PC-3 (cell line): ENCODE measurements at regions not wholly inside any gene's neighbourhood (a gene's known extent, or its start where the extent isn't known, plus 50 kb on each side); places are given as distances from the start of the nearest gene placed in this dataset.

Experiments
- ATAC-seq: fragments of 200-7000 bp; cut with Tn5 transposase; 2 replicates; pipeline ENCODE4 v1.9.1; 2020; ENCODE audit warnings: mild to moderate bottlenecking, moderate library complexity
- BruUV-seq: library from RNA; stranded (reverse); fragments of 400-500 nt; replicated peaks from 2 replicates; lab custom pipeline; 2021; lab: Mats Ljungman, UMichigan
- CTCF ChIA-PET: fragments of 300-600 bp; sonication (Branson Sonifier 250); formaldehyde crosslinking; loops from one replicate; lab custom pipeline; 2022; ENCODE audit warnings: antibody characterized with exemption; lab: Charles Lee
- POLR2A ChIA-PET: fragments of 300-600 bp; sonication (Branson Sonifier 250); formaldehyde crosslinking; loops from one replicate; lab custom pipeline; 2022; ENCODE audit warnings: antibody characterized with exemption; ENCODE audit not compliant: unreplicated experiment; lab: Charles Lee
- DNase-seq: peaks from one replicate; pipeline ENCODE4 v3.0.0-alpha.2; 2015
- H2AFZ ChIP-seq: fragments of 300-600 bp; sonication (generic); 2 replicates; pipeline ENCODE4 v1.6.0; 2016; ENCODE audit warnings: antibody characterized with exemption, low read length
- H3F3A ChIP-seq: fragments of 300-600 bp; sonication (generic); one replicate; pipeline ENCODE4 v1.6.0; 2017; ENCODE audit warnings: antibody characterized with exemption, low read length, control low read depth, mild to moderate bottlenecking; ENCODE audit not compliant: unreplicated experiment
- H3K27ac ChIP-seq: fragments of 300-600 bp; sonication (generic); 2 replicates; pipeline ENCODE4 v1.5.1; 2016; ENCODE audit warnings: mild to moderate bottlenecking, low read length
- H3K27me3 ChIP-seq: fragments of 300-600 bp; sonication (generic); 2 replicates; pipeline ENCODE4 v1.6.1; 2016; ENCODE audit warnings: low read length, mixed read lengths
- H3K36me3 ChIP-seq: fragments of 300-600 bp; sonication (generic); 2 replicates; pipeline ENCODE4 v1.6.1; 2016; ENCODE audit warnings: low read depth, mixed run types, low read length, mixed read lengths
- H3K4me1 ChIP-seq: fragments of 300-600 bp; sonication (generic); 2 replicates; pipeline ENCODE4 v1.5.1; 2016; ENCODE audit warnings: low read length; ENCODE audit not compliant: insufficient read depth
- H3K4me2 ChIP-seq: fragments of 300-600 bp; sonication (generic); 2 replicates; pipeline ENCODE4 v1.6.0; 2016; ENCODE audit warnings: low read length
- H3K4me3 ChIP-seq: fragments of 300-600 bp; sonication (generic); 2 replicates; pipeline ENCODE4 v1.5.1; 2016; ENCODE audit warnings: mild to moderate bottlenecking, low read length, mixed read lengths
- H3K79me2 ChIP-seq: fragments of 300-600 bp; sonication (generic); 2 replicates; pipeline ENCODE4 v1.6.1; 2017; ENCODE audit warnings: low read length, mixed read lengths
- H3K9ac ChIP-seq: fragments of 300-600 bp; sonication (generic); 2 replicates; pipeline ENCODE4 v1.6.0; 2016; ENCODE audit warnings: mild to moderate bottlenecking, low read length
- H3K9me2 ChIP-seq: fragments of 300-600 bp; sonication (generic); replicated peaks from 2 replicates; pipeline ENCODE4 v1.6.1; 2016; ENCODE audit warnings: mixed run types, low read length, mixed read lengths
- H3K9me3 ChIP-seq: fragments of 300-600 bp; sonication (generic); 2 replicates; pipeline ENCODE4 v1.6.1; 2016; ENCODE audit warnings: low read length, mixed read lengths
- H4K20me1 ChIP-seq: fragments of 300-600 bp; sonication (generic); 2 replicates; pipeline ENCODE4 v1.6.1; 2016; ENCODE audit warnings: low read length, mixed read lengths
- CTCF ChIP-seq: fragments of 300-600 bp; sonication (generic); conservative IDR thresholded peaks from 2 replicates; pipeline ENCODE4 v1.5.1; 2017; ENCODE audit warnings: antibody characterized with exemption, low read depth, mild to moderate bottlenecking, low read length
- EZH2 ChIP-seq: fragments of 300-600 bp; sonication (generic); IDR thresholded peaks from one replicate; pipeline ENCODE4 v1.6.1; 2017; ENCODE audit warnings: antibody characterized with exemption, mild to moderate bottlenecking, low read length; ENCODE audit not compliant: unreplicated experiment
- EZH2phosphoT487 ChIP-seq: fragments of 300-600 bp; sonication (generic); IDR thresholded peaks from 2 replicates; pipeline ENCODE4 v1.6.1; 2018; ENCODE audit warnings: mild to moderate bottlenecking, antibody characterized with exemption, low read length, borderline replicate concordance
- intact Hi-C: fragments of 100-400 bp; cut with micrococcal nuclease; formaldehyde crosslinking; loops from 2 replicates; pipeline ENCODE4 v1.9.0; 2023

- Histone ChIP-seq H3K27ac (no peak overlapping the region), H3F3A (no peaks in the 10 kb centered on the region), H3K36me3 (no peaks in the 10 kb centered on the region), H3K27me3 (no peaks in the 10 kb centered on the region), H3K4me2 (no peak overlapping the region), H3K9ac (no peak overlapping the region), H4K20me1 (no peaks in the 10 kb centered on the region), H3K4me3 (no peak overlapping the region), H3K79me2 (no peaks in the 10 kb centered on the region), H3K9me2 (no peaks in the 10 kb centered on the region), H3K9me3 (no peaks in the 10 kb centered on the region), H2AFZ (no peak overlapping the region), H3K4me1 (no peaks in the 10 kb centered on the region)
- ChIA-PET CTCF (no interaction called here), POLR2A (no interaction called here)
- DNase-seq (no peak), ATAC-seq (no peak)
- intact Hi-C loops: no loop called here
- TF ChIP-seq CTCF: no peak
- TF ChIP-seq EZH2: no peak
- TF ChIP-seq EZH2phosphoT487: no peak
- BruUV-seq: no TSS peak
These were observed 202.8 kb upstream of the KCND2 start for GRCh38 chr7:120070201-120070600.

- intact Hi-C loops: no loop called here
These were observed 195.2 kb upstream of the KCND2 start for GRCh38 chr7:120077777-120078176.

More at GRCh38 chr7:120077777-120078176, 195.2 kb upstream of the KCND2 start:
- Histone ChIP-seq H3K27me3 (no peaks in the 10 kb centered on the region), H4K20me1 (no peaks in the 10 kb centered on the region), H3K79me2 (no peaks in the 10 kb centered on the region), H3K4me3 (no peak overlapping the region), H3K4me1 (no peaks in the 10 kb centered on the region), H3F3A (no peaks in the 10 kb centered on the region), H3K27ac (no peak overlapping the region), H3K36me3 (no peaks in the 10 kb centered on the region), H3K4me2 (no peak overlapping the region), H3K9me3 (no peaks in the 10 kb centered on the region), H2AFZ (no peak overlapping the region), H3K9me2 (no peaks in the 10 kb centered on the region), H3K9ac (no peak overlapping the region)
- DNase-seq: no peak
- ChIA-PET POLR2A (no interaction called here), CTCF (no interaction called here)
- BruUV-seq: no TSS peak
- TF ChIP-seq EZH2 (no peak), EZH2phosphoT487 (no peak), CTCF (no peak)
- ATAC-seq: no peak
